Adrenal gland (tissue), 9 donors: ENCODE measurements at regions not wholly inside any gene's neighbourhood (a gene's known extent, or its start where the extent isn't known, plus 50 kb on each side); places are given as distances from the start of the nearest gene placed in this dataset.

ENCODE experiments used
- DNase-seq, 7 donors: peaks; one replicate each; pipeline ENCODE4 v3.0.0-alpha.2; 2019 to 2020
- H3K27ac ChIP-seq, 5 donors: fragments of 200-600 bp; sonication (generic) in 4 of 5; 1 replicate in 3 of 5; 2 replicates in 2 of 5; pipeline versions ENCODE4 v1.5.1 to v1.8.0; 2016 to 2020; ENCODE audit warnings: mild to moderate bottlenecking in 1 of 5
- H3K27me3 ChIP-seq: fragments of 200-600 bp; 2 replicates; pipeline ENCODE4 v1.8.0; 2021
- H3K36me3 ChIP-seq, 2 donors: fragments of 200-600 bp; replicated peaks in 1 of 2; 1 replicate in 1 of 2; 2 replicates in 1 of 2; pipeline versions ENCODE4 v1.5.1 to v1.8.0; 2018 to 2022
- H3K4me1 ChIP-seq, 2 donors: fragments of 200-600 bp; replicated peaks in 1 of 2; 1 replicate in 1 of 2; 2 replicates in 1 of 2; pipeline versions ENCODE4 v1.5.1 to v1.8.0; 2018 to 2021
- H3K4me3 ChIP-seq, 4 donors: fragments of 200-600 bp; sonication (generic) in 3 of 4; one replicate each; pipeline ENCODE4 v1.5.1; 2016 to 2018
- H3K9me3 ChIP-seq, 3 donors: fragments of 200-600 bp; sonication (generic) in 1 of 3; replicated peaks in 1 of 3; 1 replicate in 2 of 3; 2 replicates in 1 of 3; pipeline versions ENCODE4 v1.5.1 to v1.8.0; 2016 to 2021
- CTCF ChIP-seq, 6 experiments: fragments of 450-650 bp in 4 of 6; fragments of 200-600 bp in 2 of 6; sonication (generic) in 1 of 6; IDR thresholded peaks; 1 replicate in 5 of 6; 2 replicates in 1 of 6; pipeline versions ENCODE4 v1.5.1 to v1.8.0; 2016 to 2021; ENCODE audit warnings: antibody characterized with exemption in 6 of 6, mild to moderate bottlenecking in 2 of 6, moderate library complexity in 1 of 6
- POLR2A ChIP-seq, 2 donors: fragments of 450-650 bp; IDR thresholded peaks; one replicate each; pipeline ENCODE4 v1.6.1; 2017; ENCODE audit warnings: antibody characterized with exemption in 2 of 2, mild to moderate bottlenecking in 2 of 2, moderate library complexity in 1 of 2
- WGBS, 4 donors: extraction: QIAGEN DNeasy Blood & Tissue Kit in 2 of 4; methylation state at CpG; one replicate each; pipeline versions ENCODE4 v1.1.5 to v1.1.7; 2013 to 2017; 5-methylcytosine and 5-hydroxymethylcytosine counted together
- intact Hi-C, 2 donors: fragments of 100-400 bp; cut with DNase I; formaldehyde crosslinking; loops; one replicate each; pipeline versions ENCODE4 v1.14.1 to v1.15.0; 2022 to 2023
- donor health status: healthy with polysubstance abuse.
- donor health status: Bipolar disorder and iron deficiency.
- donor health status: DM: yes; HTN: yes; CAD: no.
- donor health status: DM: no; HTN: no; CAD: no.
- donor health status: DM: no; HTN: no; CAD: no.

- Histone ChIP-seq H3K4me1 (peaks cover 12 to 13% of the 10 kb centered on the region in 2 donors), H3K27ac (no peak overlapping the region), H3K4me3 (no peak overlapping the region), H3K9me3 (no peaks in the 10 kb centered on the region), H3K36me3 (no peaks in the 10 kb centered on the region), H3K27me3 (no peaks in the 10 kb centered on the region)
- intact Hi-C loops: no loop called here
- TF ChIP-seq CTCF (IDR thresholded peaks at IDR 0.05) (no peak), POLR2A (IDR thresholded peaks at IDR 0.05) (no peak)
- WGBS, 4 donors: 93 to 95% (median 94%) methylated on average over 4 of the region's 4 CpGs
- no peak for DNase-seq
Observed at GRCh38 chr20:17857639-17858449, 110.8 kb downstream of the SNX5 start.

GRCh38 chr20:17856837-17857605 lies 111.6 kb downstream of the SNX5 start:
- Histone ChIP-seq H3K27ac (no peak overlapping the region), H3K27me3 (no peaks in the 10 kb centered on the region), H3K9me3 (no peaks in the 10 kb centered on the region), H3K4me1 (peaks cover 11 to 13% of the 10 kb centered on the region in 2 donors), H3K36me3 (no peaks in the 10 kb centered on the region), H3K4me3 (no peak overlapping the region)
- intact Hi-C loops: no loop called here
- DNase-seq: no peak
- no peak for TF ChIP-seq CTCF (IDR thresholded peaks at IDR 0.05)
- TF ChIP-seq POLR2A (IDR thresholded peaks at IDR 0.05): no peak
- 86 to 91% (median 91%) methylated on average over 5 of the region's 5 CpGs for WGBS, 4 donors

GRCh38 chr20:17856024-17856564 lies 112.5 kb downstream of the SNX5 start:
- Histone ChIP-seq H3K27ac (no peak overlapping the region), H3K4me1 (peaks cover 11 to 13% of the 10 kb centered on the region in 2 donors), H3K4me3 (no peak overlapping the region), H3K36me3 (no peaks in the 10 kb centered on the region), H3K9me3 (no peaks in the 10 kb centered on the region), H3K27me3 (no peaks in the 10 kb centered on the region)
- intact Hi-C loops: no loop called here
- no peak for TF ChIP-seq CTCF (IDR thresholded peaks at IDR 0.05)
- no peak for TF ChIP-seq POLR2A (IDR thresholded peaks at IDR 0.05)
- 39 to 46% (median 43%) methylated on average over 3 of the region's 3 CpGs for WGBS, 4 donors
- DNase-seq: no peak

- Histone ChIP-seq H3K27ac (no peak overlapping the region), H3K9me3 (no peaks in the 10 kb centered on the region), H3K4me1 (peaks cover 5% of the 10 kb centered on the region in 2 donors), H3K36me3 (no peaks in the 10 kb centered on the region), H3K4me3 (no peak overlapping the region), H3K27me3 (no peaks in the 10 kb centered on the region)
- 57 to 60% (median 58%) methylated on average over 4 of the region's 4 CpGs for WGBS, 4 donors
- peak; percentile 60 to 85 (median 70) for DNase-seq
- TF ChIP-seq CTCF (IDR thresholded peaks at IDR 0.05) (no peak), POLR2A (IDR thresholded peaks at IDR 0.05) (no peak)
- intact Hi-C loops: no loop called here
Observed at GRCh38 chr20:17854307-17854903, 114.2 kb downstream of the SNX5 start.
